Neural progenitor cell (in vitro differentiated cells): ENCODE measurements at regions not wholly inside any gene's neighbourhood (a gene's known extent, or its start where the extent isn't known, plus 50 kb on each side); places are given as distances from the start of the nearest gene placed in this dataset.

Experiments
- CTCF ChIP-seq: fragments of 200-600 bp; sonication (generic); IDR thresholded peaks from 2 replicates; pipeline ENCODE4 v1.5.1; 2017; ENCODE audit warnings: antibody characterized with exemption, mild to moderate bottlenecking
- EZH2 ChIP-seq: fragments of 200-600 bp; sonication (generic); IDR thresholded peaks from 2 replicates; pipeline ENCODE4 v1.6.1; 2017; ENCODE audit warnings: antibody characterized with exemption, mild to moderate bottlenecking, moderate library complexity

- TF ChIP-seq CTCF (no peak), EZH2 (no peak)
Measured at GRCh38 chr2:82128051-82128450, 1823.5 kb upstream of the LRRTM1 start.
